PC-9 (cell line): ENCODE measurements at regions not wholly inside any gene's neighbourhood (a gene's known extent, or its start where the extent isn't known, plus 50 kb on each side); places are given as distances from the start of the nearest gene placed in this dataset.

Experiments used
- EZH2 ChIP-seq: fragments of 200-600 bp; sonication (generic); IDR thresholded peaks from 2 replicates; pipeline ENCODE4 v1.8.0; 2017; ENCODE audit warnings: antibody characterized with exemption, low read depth
- TF ChIP-seq, protein P1 (sequence below): fragments of 200-600 bp; sonication (generic); conservative IDR thresholded peaks from 2 replicates; pipeline ENCODE4 v1.6.1; 2017; ENCODE audit warnings: mixed run types, antibody characterized with exemption, mild to moderate bottlenecking, moderate library complexity

GRCh38 chr15:100809587-100809986 lies 70.0 kb upstream of the ALDH1A3 start:
- TF ChIP-seq, protein P1, sequence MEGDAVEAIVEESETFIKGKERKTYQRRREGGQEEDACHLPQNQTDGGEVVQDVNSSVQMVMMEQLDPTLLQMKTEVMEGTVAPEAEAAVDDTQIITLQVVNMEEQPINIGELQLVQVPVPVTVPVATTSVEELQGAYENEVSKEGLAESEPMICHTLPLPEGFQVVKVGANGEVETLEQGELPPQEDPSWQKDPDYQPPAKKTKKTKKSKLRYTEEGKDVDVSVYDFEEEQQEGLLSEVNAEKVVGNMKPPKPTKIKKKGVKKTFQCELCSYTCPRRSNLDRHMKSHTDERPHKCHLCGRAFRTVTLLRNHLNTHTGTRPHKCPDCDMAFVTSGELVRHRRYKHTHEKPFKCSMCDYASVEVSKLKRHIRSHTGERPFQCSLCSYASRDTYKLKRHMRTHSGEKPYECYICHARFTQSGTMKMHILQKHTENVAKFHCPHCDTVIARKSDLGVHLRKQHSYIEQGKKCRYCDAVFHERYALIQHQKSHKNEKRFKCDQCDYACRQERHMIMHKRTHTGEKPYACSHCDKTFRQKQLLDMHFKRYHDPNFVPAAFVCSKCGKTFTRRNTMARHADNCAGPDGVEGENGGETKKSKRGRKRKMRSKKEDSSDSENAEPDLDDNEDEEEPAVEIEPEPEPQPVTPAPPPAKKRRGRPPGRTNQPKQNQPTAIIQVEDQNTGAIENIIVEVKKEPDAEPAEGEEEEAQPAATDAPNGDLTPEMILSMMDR, result no peak
- TF ChIP-seq EZH2, result no peak
